K562 (cell line): ENCODE measurements at regions not wholly inside any gene's neighbourhood (a gene's known extent, or its start where the extent isn't known, plus 50 kb on each side); places are given as distances from the start of the nearest gene placed in this dataset.

Source experiments
- ATAC-seq: fragments of 200-7000 bp; cut with Tn5 transposase; 3 replicates; pipeline ENCODE4 v1.9.1; 2020; ENCODE audit warnings: moderate library complexity
- BruUV-seq: library from RNA; stranded (reverse); fragments of 400-500 nt; replicated peaks from 2 replicates; lab custom pipeline; 2021; lab: Mats Ljungman, UMichigan
- CTCF ChIA-PET: fragments of 300-600 bp; formaldehyde crosslinking; extraction: SDS; loops from one replicate; lab custom pipeline; 2021; ENCODE audit warnings: low intra/inter-chr PET ratio; lab: Yijun Ruan, JAX
- POLR2A ChIA-PET: fragments of 300-600, 350-650 bp; sonication (Branson Sonifier 250); formaldehyde crosslinking; extraction: SDS; loops from one replicate; lab custom pipeline; 2021; ENCODE audit warnings: antibody characterized with exemption, inconsistent platforms; lab: Yijun Ruan, JAX
- DNase-seq, 4 experiments: peaks; one replicate each; pipeline versions ENCODE4 v3.0.0 to v3.0.0-alpha.2; 2011 to 2018; ENCODE audit warnings: low spot score in 3 of 4, mixed read lengths in 3 of 4; ENCODE audit errors: extremely low read depth in 1 of 4
- FAIRE-seq: peaks from 2 replicates; lab custom pipeline; 2011; peaks lifted over from hg19 to GRCh38; lab: Jason Lieb, UNC
- H2AFZ ChIP-seq: 2 replicates; pipeline ENCODE4 v1.6.0; 2011; ENCODE audit warnings: low read depth, low read length, control low read depth, inconsistent platforms
- H3K27ac ChIP-seq: fragments of 200-600 bp; 3 replicates; pipeline ENCODE4 v1.8.0; 2011; ENCODE audit warnings: low read depth, mild to moderate bottlenecking, control low read depth, inconsistent platforms, low read length, moderate library complexity, mixed read lengths; ENCODE audit errors: extremely low read depth
- H3K27me3 ChIP-seq, 2 experiments: fragments of 300-600 bp in 1 of 2; 2 replicates in 1 of 2; 3 replicates in 1 of 2; pipeline versions ENCODE4 v1.6.0 to v1.8.0; 2011; ENCODE audit warnings: inconsistent platforms in 2 of 2, low read length in 2 of 2, mild to moderate bottlenecking in 1 of 2, mixed read lengths in 1 of 2, moderate library complexity in 1 of 2; ENCODE audit not compliant: control insufficient read depth in 2 of 2, insufficient read depth in 2 of 2
- H3K36me3 ChIP-seq: fragments of 300-600 bp; 3 replicates; pipeline ENCODE4 v1.8.0; 2011; ENCODE audit warnings: mild to moderate bottlenecking, low read length, inconsistent platforms; ENCODE audit not compliant: control insufficient read depth, insufficient read depth
- H3K4me1 ChIP-seq, 2 experiments: fragments of 200-600 bp in 1 of 2; replicated peaks in 1 of 2; 2 replicates in 1 of 2; 3 replicates in 1 of 2; pipeline versions ENCODE4 v1.5.1 to v1.8.0; 2011; ENCODE audit warnings: inconsistent platforms in 2 of 2, low read length in 2 of 2, mild to moderate bottlenecking in 1 of 2, mixed read lengths in 1 of 2, moderate library complexity in 1 of 2; ENCODE audit not compliant: control insufficient read depth in 2 of 2, insufficient read depth in 2 of 2
- H3K4me2 ChIP-seq: 2 replicates; pipeline ENCODE4 v1.6.1; 2011; ENCODE audit warnings: low read length, control low read depth, inconsistent platforms, mixed read lengths; ENCODE audit not compliant: insufficient read depth
- H3K4me3 ChIP-seq: fragments of 200-600 bp; sonication (generic), shearing (Covaris generic); 2 replicates; pipeline ENCODE4 v1.5.1; 2016; ENCODE audit warnings: control low read depth, inconsistent platforms
- H3K79me2 ChIP-seq: fragments of 200-600 bp; 3 replicates; pipeline ENCODE4 v1.8.0; 2011; ENCODE audit warnings: low read length, inconsistent platforms; ENCODE audit not compliant: control insufficient read depth, insufficient read depth
- H3K9ac ChIP-seq, 2 experiments: 2 replicates each; pipeline versions ENCODE4 v1.6.0 to v1.6.1; 2011; ENCODE audit warnings: low read depth in 2 of 2, low read length in 2 of 2, control low read depth in 1 of 2, inconsistent platforms in 1 of 2, mild to moderate bottlenecking in 1 of 2, mixed read lengths in 1 of 2; ENCODE audit not compliant: insufficient read depth in 1 of 2
- H3K9me1 ChIP-seq: one replicate; pipeline ENCODE4 v1.6.0; 2011; ENCODE audit warnings: inconsistent platforms, mild to moderate bottlenecking, low read length, moderate library complexity; ENCODE audit not compliant: control insufficient read depth, insufficient read depth
- H3K9me3 ChIP-seq: replicated peaks from 2 replicates; pipeline ENCODE4 v1.5.1; 2011; ENCODE audit warnings: low read depth, low read length, inconsistent platforms; ENCODE audit not compliant: control insufficient read depth, insufficient read depth
- H4K20me1 ChIP-seq: replicated peaks from 2 replicates; pipeline ENCODE4 v1.6.1; 2011; ENCODE audit warnings: low read length, inconsistent platforms, mixed read lengths; ENCODE audit not compliant: control insufficient read depth, insufficient read depth
- CC2D1A ChIP-seq: fragments of 450-650 bp; IDR thresholded peaks from 2 replicates; pipeline ENCODE4 v1.6.1; 2017; ENCODE audit warnings: mild to moderate bottlenecking
- COPS2 ChIP-seq: fragments of 450-650 bp; conservative IDR thresholded peaks from 2 replicates; pipeline ENCODE4 v1.6.1; 2016; ENCODE audit warnings: mild to moderate bottlenecking, moderate library complexity
- HSF4 ChIP-seq: fragments of 250-450 bp; sonication (Bioruptor Pico); IDR thresholded peaks from 2 replicates; pipeline ENCODE4 v2.1.2; 2022; ENCODE audit warnings: mild to moderate bottlenecking, moderate library complexity, borderline replicate concordance
- JUNB ChIP-seq: fragments of 450-650 bp; formaldehyde crosslinking; conservative IDR thresholded peaks from 2 replicates; pipeline ENCODE4 v1.4.0; 2020; ENCODE audit warnings: mild to moderate bottlenecking
- KDM5B ChIP-seq: fragments of 200-600 bp; sonication (generic); IDR thresholded peaks from 2 replicates; pipeline ENCODE4 v1.6.1; 2012; ENCODE audit warnings: low read depth, mild to moderate bottlenecking, moderate library complexity, low read length, control low read depth, inconsistent platforms; ENCODE audit not compliant: insufficient replicate concordance
- MYC ChIP-seq, 2 experiments: fragments of 250-450 bp in 1 of 2; sonication (Bioruptor Pico) in 1 of 2; IDR thresholded peaks; 2 replicates each; pipeline versions ENCODE4 v1.5.1 to v1.6.1; 2012 to 2021; ENCODE audit warnings: low read depth in 2 of 2, borderline replicate concordance in 1 of 2, improper control_type of control experiment in 1 of 2, low read length in 1 of 2, mild to moderate bottlenecking in 1 of 2, moderate library complexity in 1 of 2
- NFRKB ChIP-seq: fragments of 450-650 bp; IDR thresholded peaks from 2 replicates; pipeline ENCODE4 v1.6.1; 2016; ENCODE audit warnings: low read depth
- PHF21A ChIP-seq: fragments of 450-650 bp; IDR thresholded peaks from 2 replicates; pipeline ENCODE4 v1.6.1; 2017; ENCODE audit warnings: low read depth, borderline replicate concordance
- PTRF ChIP-seq: fragments of 450-650 bp; IDR thresholded peaks from 2 replicates; pipeline ENCODE4 v1.6.1; 2016; ENCODE audit warnings: mild to moderate bottlenecking, missing genetic modification characterization, missing compliant biosample characterization
- ZNF23 ChIP-seq: fragments of 250-450 bp; sonication (Bioruptor Pico); IDR thresholded peaks from 2 replicates; pipeline ENCODE4 v1.4.0; 2020; ENCODE audit warnings: mild to moderate bottlenecking
- ZNF354B ChIP-seq: fragments of 250-450 bp; sonication (Bioruptor Pico); IDR thresholded peaks from 2 replicates; pipeline ENCODE4 v1.4.0; 2020
- WGBS: fragments of 100-300 bp; shearing (Covaris generic); methylation state at CpG from one replicate; pipeline ENCODE4 v1.1.6; 2016; ENCODE audit warnings: low coverage, mixed read lengths; ENCODE audit not compliant: insufficient coverage; ENCODE audit errors: missing lambda C conversion rate; 5-methylcytosine and 5-hydroxymethylcytosine counted together
- in situ Hi-C: fragments of 300-500 bp; cut with MboI; formaldehyde crosslinking; loops from 4 replicates; pipeline ENCODE4 v1.15.0; 2018; ENCODE audit warnings: inconsistent platforms, mixed read lengths
- intact Hi-C: fragments of 100-400 bp; cut with micrococcal nuclease; formaldehyde crosslinking; loops from 2 replicates; pipeline ENCODE4 v1.14.2; 2022
- TF ChIP-seq, protein P1 (sequence below): sonication (generic); formaldehyde crosslinking; IDR thresholded peaks from 2 replicates; pipeline ENCODE4 v1.8.0; 2022; ENCODE audit warnings: missing genetic modification reagents, mild to moderate bottlenecking, moderate library complexity, borderline replicate concordance
- TF ChIP-seq, protein P2 (sequence below), 2 experiments: fragments of 450-650 bp in 1 of 2; sonication (generic) in 1 of 2; formaldehyde crosslinking in 1 of 2; IDR thresholded peaks; 2 replicates each; pipeline versions ENCODE4 v1.7.1 to v1.9.0; 2016 to 2022; ENCODE audit warnings: inconsistent platforms in 1 of 2, mild to moderate bottlenecking in 1 of 2, missing genetic modification reagents in 1 of 2

DNA sequence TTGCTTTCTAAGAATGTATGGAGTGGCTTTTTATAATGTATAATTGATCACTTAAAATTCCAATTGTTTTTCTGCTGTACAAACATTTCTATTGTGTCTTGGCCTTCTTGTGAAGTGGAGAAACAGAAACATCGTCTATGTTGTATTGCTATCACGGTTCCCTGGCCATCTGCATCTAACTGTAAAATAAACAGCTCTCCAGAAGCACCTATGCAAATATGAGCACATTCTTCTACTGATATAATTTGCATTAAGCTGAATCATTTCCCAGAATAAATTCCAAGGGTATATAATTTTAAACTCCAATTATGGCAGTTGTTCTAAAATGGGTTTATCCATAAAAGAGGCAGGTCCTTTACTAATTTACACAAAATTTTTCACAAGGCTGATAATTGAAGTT, 261.6 kb upstream of the STS start:
- intact Hi-C loops = no loop called here
- no TSS peak for BruUV-seq
- TF ChIP-seq NFRKB (no peak), COPS2 (no peak), ZNF354B (no peak), CC2D1A (no peak), MYC (IDR thresholded peaks at IDR 0.05; ENCODE audit: low read depth, low read length) (no peak), MYC (CRISPR knock-in tag; IDR thresholded peaks at IDR 0.05; ENCODE audit: borderline replicate concordance, low read depth) (no peak), HSF4 (CRISPR knock-in tag) (no peak), ZNF23 (no peak), KDM5B (no peak), PTRF (no peak), JUNB (CRISPR knock-in tag) (no peak), PHF21A (no peak)
- TF ChIP-seq, protein P1, sequence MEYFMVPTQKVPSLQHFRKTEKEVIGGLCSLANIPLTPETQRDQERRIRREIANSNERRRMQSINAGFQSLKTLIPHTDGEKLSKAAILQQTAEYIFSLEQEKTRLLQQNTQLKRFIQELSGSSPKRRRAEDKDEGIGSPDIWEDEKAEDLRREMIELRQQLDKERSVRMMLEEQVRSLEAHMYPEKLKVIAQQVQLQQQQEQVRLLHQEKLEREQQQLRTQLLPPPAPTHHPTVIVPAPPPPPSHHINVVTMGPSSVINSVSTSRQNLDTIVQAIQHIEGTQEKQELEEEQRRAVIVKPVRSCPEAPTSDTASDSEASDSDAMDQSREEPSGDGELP (CRISPR knock-in tag) = no peak
- TF ChIP-seq, protein P2, sequence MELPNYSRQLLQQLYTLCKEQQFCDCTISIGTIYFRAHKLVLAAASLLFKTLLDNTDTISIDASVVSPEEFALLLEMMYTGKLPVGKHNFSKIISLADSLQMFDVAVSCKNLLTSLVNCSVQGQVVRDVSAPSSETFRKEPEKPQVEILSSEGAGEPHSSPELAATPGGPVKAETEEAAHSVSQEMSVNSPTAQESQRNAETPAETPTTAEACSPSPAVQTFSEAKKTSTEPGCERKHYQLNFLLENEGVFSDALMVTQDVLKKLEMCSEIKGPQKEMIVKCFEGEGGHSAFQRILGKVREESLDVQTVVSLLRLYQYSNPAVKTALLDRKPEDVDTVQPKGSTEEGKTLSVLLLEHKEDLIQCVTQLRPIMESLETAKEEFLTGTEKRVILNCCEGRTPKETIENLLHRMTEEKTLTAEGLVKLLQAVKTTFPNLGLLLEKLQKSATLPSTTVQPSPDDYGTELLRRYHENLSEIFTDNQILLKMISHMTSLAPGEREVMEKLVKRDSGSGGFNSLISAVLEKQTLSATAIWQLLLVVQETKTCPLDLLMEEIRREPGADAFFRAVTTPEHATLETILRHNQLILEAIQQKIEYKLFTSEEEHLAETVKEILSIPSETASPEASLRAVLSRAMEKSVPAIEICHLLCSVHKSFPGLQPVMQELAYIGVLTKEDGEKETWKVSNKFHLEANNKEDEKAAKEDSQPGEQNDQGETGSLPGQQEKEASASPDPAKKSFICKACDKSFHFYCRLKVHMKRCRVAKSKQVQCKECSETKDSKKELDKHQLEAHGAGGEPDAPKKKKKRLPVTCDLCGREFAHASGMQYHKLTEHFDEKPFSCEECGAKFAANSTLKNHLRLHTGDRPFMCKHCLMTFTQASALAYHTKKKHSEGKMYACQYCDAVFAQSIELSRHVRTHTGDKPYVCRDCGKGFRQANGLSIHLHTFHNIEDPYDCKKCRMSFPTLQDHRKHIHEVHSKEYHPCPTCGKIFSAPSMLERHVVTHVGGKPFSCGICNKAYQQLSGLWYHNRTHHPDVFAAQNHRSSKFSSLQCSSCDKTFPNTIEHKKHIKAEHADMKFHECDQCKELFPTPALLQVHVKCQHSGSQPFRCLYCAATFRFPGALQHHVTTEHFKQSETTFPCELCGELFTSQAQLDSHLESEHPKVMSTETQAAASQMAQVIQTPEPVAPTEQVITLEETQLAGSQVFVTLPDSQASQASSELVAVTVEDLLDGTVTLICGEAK (IDR thresholded peaks at IDR 0.05) = no peak
- TF ChIP-seq, protein P2 (CRISPR knock-in tag; IDR thresholded peaks at IDR 0.05) = no peak

More for the DNA sequence above, 261.6 kb upstream of the STS start:
- no peaks in the 10 kb centered on the region for H3K79me2 ChIP-seq
- no peaks in the 10 kb centered on the region for H3K27me3 ChIP-seq
- no peaks in the 10 kb centered on the region for H3K36me3 ChIP-seq
- POLR2A ChIA-PET = no interaction called here
- H3K27ac ChIP-seq = no peak overlapping the region
- in situ Hi-C loops = no loop called here
- no peak overlapping the region for H3K4me2 ChIP-seq
- H3K9me1 ChIP-seq = no peaks in the 10 kb centered on the region
- no peaks in the 10 kb centered on the region for H3K4me1 ChIP-seq
- FAIRE-seq (no peak), DNase-seq (no peak), ATAC-seq (no peak)
- H3K9ac ChIP-seq = no peak overlapping the region
- no peaks in the 10 kb centered on the region for H4K20me1 ChIP-seq
- no peak overlapping the region for H3K4me3 ChIP-seq
- CTCF ChIA-PET = no interaction called here
- WGBS = 4% methylated on average over 2 of the region's 2 CpGs
- H2AFZ ChIP-seq = no peak overlapping the region
- no peaks in the 10 kb centered on the region for H3K9me3 ChIP-seq
